ENCODE measurements at regions not wholly inside any gene's neighbourhood (a gene's known extent, or its start where the extent isn't known, plus 50 kb on each side); places are given as distances from the start of the nearest gene placed in this dataset.
"Not testable (repeated sequence)": the region's sequence is repeated elsewhere in the genome, so short reads cannot be mapped to it uniquely, and the experiment has no call there.

- Histone ChIP-seq H3K4me3 (no peak overlapping the region), H3K9me3 (no peaks in the 10 kb centered on the region), H3K27me3 (no peaks in the 10 kb centered on the region), H3K36me3 (no peaks in the 10 kb centered on the region), H3K27ac (no peak overlapping the region), H3K4me1 (no peaks in the 10 kb centered on the region)
- TF ChIP-seq, protein P1, sequence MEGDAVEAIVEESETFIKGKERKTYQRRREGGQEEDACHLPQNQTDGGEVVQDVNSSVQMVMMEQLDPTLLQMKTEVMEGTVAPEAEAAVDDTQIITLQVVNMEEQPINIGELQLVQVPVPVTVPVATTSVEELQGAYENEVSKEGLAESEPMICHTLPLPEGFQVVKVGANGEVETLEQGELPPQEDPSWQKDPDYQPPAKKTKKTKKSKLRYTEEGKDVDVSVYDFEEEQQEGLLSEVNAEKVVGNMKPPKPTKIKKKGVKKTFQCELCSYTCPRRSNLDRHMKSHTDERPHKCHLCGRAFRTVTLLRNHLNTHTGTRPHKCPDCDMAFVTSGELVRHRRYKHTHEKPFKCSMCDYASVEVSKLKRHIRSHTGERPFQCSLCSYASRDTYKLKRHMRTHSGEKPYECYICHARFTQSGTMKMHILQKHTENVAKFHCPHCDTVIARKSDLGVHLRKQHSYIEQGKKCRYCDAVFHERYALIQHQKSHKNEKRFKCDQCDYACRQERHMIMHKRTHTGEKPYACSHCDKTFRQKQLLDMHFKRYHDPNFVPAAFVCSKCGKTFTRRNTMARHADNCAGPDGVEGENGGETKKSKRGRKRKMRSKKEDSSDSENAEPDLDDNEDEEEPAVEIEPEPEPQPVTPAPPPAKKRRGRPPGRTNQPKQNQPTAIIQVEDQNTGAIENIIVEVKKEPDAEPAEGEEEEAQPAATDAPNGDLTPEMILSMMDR (IDR thresholded peaks at IDR 0.05), result no peak
- TF ChIP-seq POLR2A (IDR thresholded peaks at IDR 0.05) (no peak), POLR2AphosphoS5 (IDR thresholded peaks at IDR 0.05; ENCODE audit: insufficient read depth in 1 of 2, low read depth in 1 of 2) (no peak)
- no peak for DNase-seq (ENCODE audit: extremely low spot score in 2 of 2)
- intact Hi-C loops (cut with DNase I), result no loop called here
Measured at GRCh38 chr5:111618623-111619271, 106.4 kb upstream of the STARD4 start.

- no peaks in the 10 kb centered on the region for H3K27me3 ChIP-seq
- TF ChIP-seq POLR2A (IDR thresholded peaks at IDR 0.05) (no peak), POLR2AphosphoS5 (IDR thresholded peaks at IDR 0.05; ENCODE audit: insufficient read depth in 1 of 2, low read depth in 1 of 2) (no peak)
- TF ChIP-seq, protein P1 (IDR thresholded peaks at IDR 0.05), result no peak
- intact Hi-C loops (cut with DNase I), result no loop called here
- H3K4me1 ChIP-seq, result no peaks in the 10 kb centered on the region
- no peak overlapping the region for H3K4me3 ChIP-seq
- DNase-seq (ENCODE audit: extremely low spot score in 2 of 2), result no peak
- H3K27ac ChIP-seq, result no peak overlapping the region
- no peaks in the 10 kb centered on the region for H3K9me3 ChIP-seq
- no peaks in the 10 kb centered on the region for H3K36me3 ChIP-seq
Measured at GRCh38 chr5:111615054-111615453, 102.7 kb upstream of the STARD4 start.

DNA sequence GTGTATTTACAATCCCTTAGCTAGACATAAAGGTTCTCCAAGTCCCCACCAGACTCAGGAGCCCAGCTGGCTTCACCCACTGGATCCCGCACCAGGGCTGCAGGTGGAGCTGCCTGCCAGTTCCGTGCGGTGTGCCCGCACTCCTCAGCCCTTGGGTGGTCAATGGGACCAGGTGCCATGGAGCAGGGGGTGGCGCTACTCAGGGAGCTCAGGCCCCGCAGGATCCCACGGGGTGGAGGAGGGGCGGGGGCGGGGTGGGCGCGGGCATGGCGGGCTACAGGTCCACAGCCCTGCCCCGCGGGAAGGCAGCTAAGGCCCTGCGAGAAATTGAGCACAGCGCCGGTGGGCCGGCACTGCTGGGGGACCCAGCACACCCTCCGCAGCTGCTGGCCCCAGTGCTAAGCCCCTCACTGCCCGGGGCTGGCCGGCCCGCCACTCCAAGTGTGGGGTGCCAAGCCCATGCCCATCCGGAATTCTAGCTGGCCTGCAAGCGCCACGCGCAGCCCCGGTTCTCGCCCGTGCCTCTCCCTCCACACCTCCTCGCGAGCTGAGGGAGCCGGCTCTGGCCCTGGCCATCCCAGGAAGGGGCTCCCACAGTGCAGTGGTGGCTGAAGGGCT lies 99.8 kb upstream of the STARD4 start:
- H3K36me3 ChIP-seq; H3K4me1 ChIP-seq; H3K27ac ChIP-seq; H3K9me3 ChIP-seq; H3K4me3 ChIP-seq; H3K27me3 ChIP-seq; intact Hi-C loops (cut with DNase I); DNase-seq (ENCODE audit: extremely low spot score in 2 of 2): not testable (repeated sequence)

DNA sequence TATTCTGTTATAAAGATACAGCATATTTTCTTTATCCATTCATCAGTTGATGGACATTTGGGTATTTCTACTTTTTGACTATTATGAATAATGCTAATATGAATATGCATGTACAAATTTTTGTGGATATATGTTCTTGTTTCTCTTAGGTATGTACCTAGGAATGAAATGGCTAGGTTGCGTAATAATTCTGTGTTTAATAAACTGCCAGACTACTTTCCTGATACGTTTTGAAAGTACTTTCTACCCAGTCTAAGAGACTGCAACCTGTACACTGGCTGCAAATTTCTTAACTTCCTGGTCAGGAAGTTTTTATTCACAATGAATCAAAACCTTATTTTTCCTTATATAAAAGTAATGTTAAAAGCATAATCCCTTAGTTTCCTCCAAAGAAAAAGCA lies 93.9 kb upstream of the STARD4 start:
- intact Hi-C loops (cut with DNase I), result no loop called here
- Histone ChIP-seq H3K9me3 (no peaks in the 10 kb centered on the region), H3K4me3 (no peak overlapping the region), H3K27ac (no peak overlapping the region), H3K4me1 (no peaks in the 10 kb centered on the region), H3K36me3 (no peaks in the 10 kb centered on the region), H3K27me3 (no peaks in the 10 kb centered on the region)
- DNase-seq (ENCODE audit: extremely low spot score in 2 of 2), result no peak
- TF ChIP-seq POLR2A (IDR thresholded peaks at IDR 0.05) (no peak), POLR2AphosphoS5 (IDR thresholded peaks at IDR 0.05; ENCODE audit: insufficient read depth in 1 of 2, low read depth in 1 of 2) (no peak)
- TF ChIP-seq, protein P1 (IDR thresholded peaks at IDR 0.05), result no peak

DNA sequence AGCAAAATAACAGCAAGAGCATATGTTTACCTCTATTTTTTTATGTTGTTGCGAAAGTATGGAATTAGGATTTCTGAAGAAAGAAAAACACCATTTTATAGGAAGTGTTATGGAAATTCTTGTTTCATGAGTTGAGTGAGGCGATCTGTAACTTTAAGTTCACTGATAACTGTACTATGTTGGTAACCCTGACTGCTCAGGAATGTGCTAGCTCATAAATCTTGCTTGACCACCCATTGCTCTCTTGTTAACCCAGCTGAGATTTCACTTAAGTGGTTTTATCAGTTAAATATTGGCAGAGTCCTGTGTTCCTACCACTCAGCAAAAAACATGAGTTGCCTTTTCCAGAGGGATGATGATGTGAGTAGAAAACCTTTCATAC lies 91.1 kb upstream of the STARD4 start:
- Histone ChIP-seq H3K9me3 (no peaks in the 10 kb centered on the region), H3K36me3 (no peaks in the 10 kb centered on the region), H3K27ac (no peak overlapping the region), H3K27me3 (no peaks in the 10 kb centered on the region), H3K4me3 (no peak overlapping the region), H3K4me1 (no peaks in the 10 kb centered on the region)
- no peak for DNase-seq (ENCODE audit: extremely low spot score in 2 of 2)
- intact Hi-C loops (cut with DNase I), result no loop called here
- no peak for TF ChIP-seq POLR2AphosphoS5 (IDR thresholded peaks at IDR 0.05; ENCODE audit: insufficient read depth in 1 of 2, low read depth in 1 of 2)
- no peak for TF ChIP-seq POLR2A (IDR thresholded peaks at IDR 0.05)
- TF ChIP-seq, protein P1 (IDR thresholded peaks at IDR 0.05), result no peak

All from vagina (tissue), 2 donors.